ENCODE measurements at regions not wholly inside any gene's neighbourhood (a gene's known extent, or its start where the extent isn't known, plus 50 kb on each side); places are given as distances from the start of the nearest gene placed in this dataset.

GRCh38 chr13:76266561-76266960 lies 619.6 kb downstream of the KCTD12 start:
- TF ChIP-seq POLR2AphosphoS5 (IDR thresholded peaks at IDR 0.05; ENCODE audit: low read depth, low read length) (no peak), POLR2A (IDR thresholded peaks at IDR 0.05; ENCODE audit: low read depth, low read length) (no peak), TAF1 (IDR thresholded peaks at IDR 0.05; ENCODE audit: borderline replicate concordance, low read depth, low read length) (no peak)
